NCI-H1417 (cell line): ENCODE measurements at regions not wholly inside any gene's neighbourhood (a gene's known extent, or its start where the extent isn't known, plus 50 kb on each side); places are given as distances from the start of the nearest gene placed in this dataset.
"Not testable (repeated sequence)": the region's sequence is repeated elsewhere in the genome, so short reads cannot be mapped to it uniquely, and the experiment has no call there.

ENCODE experiments used
- DNase-seq, 3 experiments: peaks; one replicate each; lab custom pipeline; 2025; lab: John Stamatoyannopoulos, UW

DNA sequence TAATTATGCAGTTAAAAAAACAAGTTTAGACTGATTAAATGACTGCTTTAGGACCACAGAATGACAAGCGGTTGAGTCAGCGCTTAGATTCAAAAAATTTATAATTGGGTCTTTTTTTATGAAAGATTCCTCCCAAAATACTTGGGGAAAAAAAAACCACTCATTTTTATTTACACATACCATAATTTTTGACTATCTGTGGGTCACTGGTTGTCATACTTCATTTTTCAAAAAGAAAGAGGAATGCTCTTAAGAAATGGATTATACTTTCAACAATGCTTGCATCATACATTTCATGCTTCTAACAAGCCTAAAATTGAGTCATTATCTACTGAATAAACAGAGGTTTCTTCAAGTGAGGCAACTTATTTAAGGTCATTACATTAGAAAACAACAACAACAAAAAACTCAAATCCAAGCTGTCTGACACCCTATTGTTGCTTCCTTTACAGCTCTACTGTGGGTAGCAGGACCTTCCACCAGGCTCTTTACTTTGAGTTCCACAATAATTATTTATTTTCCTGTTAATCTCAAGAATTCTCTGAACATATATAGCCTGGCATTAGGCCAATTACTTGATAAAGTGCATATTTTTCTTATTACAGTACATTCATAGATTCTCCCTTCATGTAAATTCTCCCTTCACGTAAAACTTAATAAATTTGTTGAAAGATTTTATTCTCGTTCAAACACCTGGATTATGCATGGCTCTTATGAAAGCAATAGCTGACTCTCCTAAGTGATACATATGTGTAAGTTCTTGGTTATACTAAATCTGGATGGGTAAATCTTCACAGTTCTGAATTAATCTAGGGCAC, 445.5 kb downstream of the PCDH10 start:
- DNase-seq = peak in 1 of 3 experiments; percentile 23

DNA sequence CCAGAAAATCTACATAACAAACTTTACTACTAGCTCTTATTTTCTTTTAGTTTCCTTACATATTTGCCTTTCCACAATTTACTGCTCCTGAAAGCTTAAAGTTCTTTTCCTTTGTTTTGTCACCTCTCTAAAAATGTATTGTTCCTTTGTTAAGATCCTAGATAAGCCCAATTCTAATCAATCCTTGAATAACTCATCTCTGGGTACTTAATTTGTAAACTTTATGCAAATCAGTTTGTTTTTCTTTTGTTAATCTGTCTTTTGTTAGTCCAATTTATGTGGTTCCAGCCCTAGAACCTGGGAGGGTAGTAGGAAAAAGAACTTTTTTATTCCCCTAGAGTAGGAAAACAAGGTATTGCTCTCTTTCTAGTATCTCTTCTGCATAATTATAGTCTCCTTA, 444.7 kb downstream of the PCDH10 start:
- DNase-seq = no peak

- no peak for DNase-seq
Observed at GRCh38 chr4:133592591-133592990, 443.5 kb downstream of the PCDH10 start.

- DNase-seq = no peak
Observed at GRCh38 chr4:133592106-133592505, 443.0 kb downstream of the PCDH10 start.

GRCh38 chr4:133588306-133588705, 439.2 kb downstream of the PCDH10 start:
- DNase-seq = no peak

- no peak for DNase-seq
Observed at GRCh38 chr4:133585323-133585722, 436.2 kb downstream of the PCDH10 start.

- no peak for DNase-seq
Observed at GRCh38 chr4:133584714-133585113, 435.6 kb downstream of the PCDH10 start.

- DNase-seq = peak in 1 of 3 experiments; percentile 3
Observed at GRCh38 chr4:133581996-133582619, 433.0 kb downstream of the PCDH10 start.

GRCh38 chr4:133574248-133574647, 425.2 kb downstream of the PCDH10 start:
- DNase-seq = no peak

DNA sequence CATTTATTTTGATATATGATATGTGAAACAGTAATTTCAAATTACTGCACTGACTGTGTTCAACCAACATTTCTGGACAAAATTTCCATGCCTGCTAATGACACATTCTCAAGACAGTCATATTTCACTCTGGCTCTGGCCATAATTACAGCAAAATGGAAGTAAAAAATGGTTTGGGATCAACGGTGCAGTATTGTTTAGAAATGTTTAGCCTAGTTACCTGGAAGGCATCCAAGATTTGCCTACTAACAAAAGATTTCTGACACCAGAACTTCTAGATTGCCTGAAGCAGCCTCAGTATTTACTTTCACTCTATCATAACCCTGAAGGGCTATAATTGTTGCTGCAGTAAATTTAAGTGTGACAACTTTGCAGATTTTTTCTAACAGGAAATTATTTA, 416.3 kb downstream of the PCDH10 start:
- DNase-seq = peak in 2 of 3 experiments; percentile 79 to 99

GRCh38 chr4:133559987-133560386, 410.9 kb downstream of the PCDH10 start:
- no peak for DNase-seq

DNA sequence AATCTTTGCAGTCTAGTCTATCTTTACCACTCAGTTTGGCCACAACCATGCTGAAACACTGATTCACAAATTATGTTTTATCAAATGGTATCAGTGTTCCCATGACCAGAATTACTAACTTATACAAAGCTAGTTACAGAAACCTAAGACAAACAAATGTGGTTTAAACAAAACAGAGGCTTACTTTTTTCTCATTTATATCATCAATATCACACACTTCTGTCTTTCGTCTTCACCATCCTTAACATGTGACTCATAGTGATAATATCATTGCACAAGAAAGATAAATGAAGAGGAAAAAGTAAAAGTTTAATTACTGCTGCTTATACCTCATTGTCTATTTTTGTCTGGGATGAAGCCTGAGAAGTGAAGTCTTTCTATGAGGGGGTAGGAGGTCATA, 406.6 kb downstream of the PCDH10 start:
- DNase-seq = no peak

DNA sequence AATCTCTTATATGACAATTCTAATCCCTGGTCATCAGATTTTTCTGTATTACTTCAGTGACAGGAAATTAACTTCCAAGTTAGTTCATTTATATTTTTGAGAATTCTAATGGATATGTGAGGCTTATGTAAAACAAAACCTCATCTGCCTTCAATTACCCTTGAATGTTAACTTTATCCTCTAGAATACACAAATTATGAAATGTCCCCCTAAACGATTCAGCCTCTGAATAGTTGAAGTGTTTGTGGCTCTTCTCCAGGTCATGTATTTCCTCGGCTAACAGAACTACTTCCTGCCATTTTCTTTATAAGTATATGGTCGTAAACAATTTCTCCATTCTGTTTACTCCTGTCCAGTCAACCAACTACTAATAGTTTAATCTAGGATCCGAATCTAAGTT, 401.3 kb downstream of the PCDH10 start:
- DNase-seq = no peak

GRCh38 chr4:133544097-133544496, 395.0 kb downstream of the PCDH10 start:
- no peak for DNase-seq

DNA sequence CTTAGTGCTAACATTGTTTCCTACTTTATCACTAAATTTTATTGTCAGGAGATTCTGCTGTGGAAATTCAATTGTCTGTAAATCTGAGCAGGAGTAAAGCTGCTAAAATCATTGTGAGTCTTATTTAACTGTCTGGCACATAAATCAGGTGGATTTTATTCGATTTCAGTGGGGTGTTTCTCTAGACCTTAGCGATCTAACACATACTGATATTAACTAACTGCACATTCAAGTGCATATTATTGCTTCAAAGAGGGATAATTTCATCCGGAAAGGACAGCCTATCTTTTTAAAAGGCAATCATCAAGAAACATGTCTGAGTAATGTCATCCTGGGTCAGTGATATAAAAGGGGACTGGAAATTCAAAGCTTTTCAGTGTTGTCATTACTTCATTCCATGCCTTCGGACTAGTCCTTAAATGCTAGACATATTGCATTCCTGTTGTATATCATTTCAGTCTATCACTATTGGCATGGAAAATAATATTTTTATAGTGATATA, 388.7 kb downstream of the PCDH10 start:
- DNase-seq = no peak

- not testable (repeated sequence) for DNase-seq
Observed at GRCh38 chr4:133534224-133534623, 385.1 kb downstream of the PCDH10 start.

- DNase-seq = peak in 1 of 3 experiments; percentile 5
Observed at GRCh38 chr4:133524369-133524768, 375.3 kb downstream of the PCDH10 start.

- no peak for DNase-seq
Observed at GRCh38 chr4:133513901-133514300, 364.8 kb downstream of the PCDH10 start.

GRCh38 chr4:133498149-133498548, 349.1 kb downstream of the PCDH10 start:
- DNase-seq = no peak

GRCh38 chr4:133493776-133494175, 344.7 kb downstream of the PCDH10 start:
- DNase-seq = no peak

GRCh38 chr4:133493241-133493640, 344.1 kb downstream of the PCDH10 start:
- DNase-seq = no peak

DNA sequence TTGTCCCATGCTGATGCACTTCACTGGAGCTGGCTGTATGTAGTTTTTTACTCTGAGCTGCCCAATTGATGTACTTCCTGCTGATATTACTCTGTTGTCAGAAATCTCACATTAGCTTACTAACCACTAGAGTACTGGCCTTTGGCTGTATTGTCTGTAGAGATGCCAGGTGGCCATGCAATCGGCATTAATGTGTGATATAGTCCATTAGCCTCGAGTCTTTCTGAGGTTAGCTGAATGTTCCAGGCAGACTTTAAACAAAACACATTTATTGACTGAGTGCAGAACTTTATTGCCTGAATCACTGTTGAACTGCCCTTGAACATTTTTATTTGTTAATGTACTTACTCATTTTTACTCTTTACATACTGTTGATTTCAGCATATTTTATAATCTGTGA, 335.2 kb downstream of the PCDH10 start:
- peak in 1 of 3 experiments; percentile 46 for DNase-seq

- DNase-seq = peak in 2 of 3 experiments; percentile 1 to 55
Observed at GRCh38 chr4:133483600-133484246, 334.6 kb downstream of the PCDH10 start.
